Smooth muscle cell (in vitro differentiated cells): ENCODE measurements at regions not wholly inside any gene's neighbourhood (a gene's known extent, or its start where the extent isn't known, plus 50 kb on each side); places are given as distances from the start of the nearest gene placed in this dataset.

Experiments
- DNase-seq: peaks from one replicate; lab custom pipeline; 2025; ENCODE audit not compliant: unreplicated experiment; lab: John Stamatoyannopoulos, UW
- H2AFZ ChIP-seq: fragments of 200-600 bp; sonication (generic); 2 replicates; pipeline ENCODE4 v1.6.0; 2016; ENCODE audit warnings: antibody characterized with exemption, low read depth, mild to moderate bottlenecking
- H3F3A ChIP-seq: fragments of 200-600 bp; sonication (generic); 2 replicates; pipeline ENCODE4 v1.6.0; 2017; ENCODE audit warnings: antibody characterized with exemption, low read depth
- H3K27ac ChIP-seq: fragments of 200-600 bp; sonication (generic); 2 replicates; pipeline ENCODE4 v1.5.1; 2016; ENCODE audit warnings: low read depth, mild to moderate bottlenecking
- H3K27me3 ChIP-seq: fragments of 200-600 bp; sonication (generic); 2 replicates; pipeline ENCODE4 v1.6.1; 2016; ENCODE audit warnings: low read depth, mild to moderate bottlenecking
- H3K36me3 ChIP-seq: fragments of 200-600 bp; sonication (generic); 2 replicates; pipeline ENCODE4 v1.5.1; 2016; ENCODE audit warnings: low read depth
- H3K4me1 ChIP-seq: fragments of 200-600 bp; sonication (generic); 2 replicates; pipeline ENCODE4 v1.5.1; 2016; ENCODE audit warnings: low read depth
- H3K4me2 ChIP-seq: fragments of 200-600 bp; sonication (generic); 2 replicates; pipeline ENCODE4 v1.6.0; 2016; ENCODE audit warnings: mild to moderate bottlenecking
- H3K4me3 ChIP-seq: fragments of 200-600 bp; sonication (generic); 2 replicates; pipeline ENCODE4 v1.5.1; 2016; ENCODE audit warnings: mild to moderate bottlenecking
- H3K79me2 ChIP-seq: fragments of 200-600 bp; sonication (generic); 2 replicates; pipeline ENCODE4 v1.6.0; 2016; ENCODE audit warnings: low read depth, mild to moderate bottlenecking
- H3K9ac ChIP-seq: fragments of 200-600 bp; sonication (generic); 2 replicates; pipeline ENCODE4 v1.6.0; 2016; ENCODE audit warnings: low read depth
- H3K9me3 ChIP-seq: fragments of 200-600 bp; sonication (generic); replicated peaks from 2 replicates; pipeline ENCODE4 v1.5.1; 2016; ENCODE audit warnings: low read depth
- H4K20me1 ChIP-seq: fragments of 200-600 bp; sonication (generic); 2 replicates; pipeline ENCODE4 v1.6.0; 2016; ENCODE audit warnings: low read depth
- CTCF ChIP-seq: fragments of 200-600 bp; sonication (generic); IDR thresholded peaks from 2 replicates; pipeline ENCODE4 v1.5.1; 2017; ENCODE audit warnings: borderline replicate concordance, mild to moderate bottlenecking, antibody characterized with exemption; ENCODE audit not compliant: insufficient read depth, poor library complexity, severe bottlenecking
- WGBS: methylation state at CpG from one replicate; pipeline ENCODE4 v1.1.7; 2016; ENCODE audit warnings: low lambda C conversion rate; 5-methylcytosine and 5-hydroxymethylcytosine counted together

- Histone ChIP-seq H4K20me1 (no peaks in the 10 kb centered on the region), H3K4me3 (no peak overlapping the region), H3F3A (no peaks in the 10 kb centered on the region), H3K4me1 (no peaks in the 10 kb centered on the region), H3K9ac (no peak overlapping the region), H2AFZ (no peak overlapping the region), H3K4me2 (no peak overlapping the region), H3K9me3 (no peaks in the 10 kb centered on the region), H3K27ac (no peak overlapping the region), H3K79me2 (no peaks in the 10 kb centered on the region), H3K27me3 (peaks cover 25% of the 10 kb centered on the region), H3K36me3 (no peaks in the 10 kb centered on the region)
- no peak for TF ChIP-seq CTCF
- DNase-seq: no peak
- 87% methylated on average over 4 of the region's 4 CpGs for WGBS
Observed at GRCh38 chr12:114192013-114192412, 213.9 kb downstream of the TBX5 start.

GRCh38 chr12:114191581-114191980 lies 214.4 kb downstream of the TBX5 start:
- Histone ChIP-seq H3F3A (no peaks in the 10 kb centered on the region), H3K27ac (no peak overlapping the region), H3K9me3 (no peaks in the 10 kb centered on the region), H3K9ac (no peak overlapping the region), H2AFZ (no peak overlapping the region), H3K79me2 (no peaks in the 10 kb centered on the region), H3K4me3 (no peak overlapping the region), H3K4me2 (no peak overlapping the region), H3K4me1 (no peaks in the 10 kb centered on the region), H4K20me1 (no peaks in the 10 kb centered on the region), H3K36me3 (no peaks in the 10 kb centered on the region), H3K27me3 (peaks cover 29% of the 10 kb centered on the region)
- no peak for DNase-seq
- WGBS: 82% methylated on average over 6 of the region's 6 CpGs
- TF ChIP-seq CTCF: no peak

DNA sequence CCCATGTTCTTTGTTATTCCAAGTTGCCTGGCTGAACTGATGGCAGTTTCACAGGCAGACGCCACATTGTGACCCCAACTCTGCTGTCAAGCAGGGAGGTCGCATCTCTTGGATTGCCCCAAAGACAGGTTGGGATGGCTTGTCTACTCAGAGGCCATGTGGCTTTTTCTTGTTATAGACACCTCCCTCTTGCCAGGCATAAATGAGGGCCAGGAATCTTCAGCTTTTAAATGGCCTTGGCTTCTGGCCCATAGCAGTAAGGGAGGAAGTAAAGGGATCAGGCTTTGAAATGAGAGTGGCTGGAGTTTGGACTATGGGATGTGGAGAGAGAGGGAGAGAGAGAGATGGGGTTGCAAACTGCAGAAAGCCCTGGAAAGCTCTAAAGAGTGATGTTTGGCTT lies 215.0 kb downstream of the TBX5 start:
- no peaks in the 10 kb centered on the region for H3F3A ChIP-seq
- no peak overlapping the region for H3K27ac ChIP-seq
- no peaks in the 10 kb centered on the region for H4K20me1 ChIP-seq
- H2AFZ ChIP-seq: no peak overlapping the region
- TF ChIP-seq CTCF: no peak
- peaks cover 30% of the 10 kb centered on the region for H3K27me3 ChIP-seq
- no peak overlapping the region for H3K4me2 ChIP-seq
- no peaks in the 10 kb centered on the region for H3K79me2 ChIP-seq
- no peak overlapping the region for H3K9ac ChIP-seq
- no peak overlapping the region for H3K4me3 ChIP-seq
- H3K4me1 ChIP-seq: no peaks in the 10 kb centered on the region
- WGBS: 89% methylated on average over 2 of the region's 2 CpGs
- H3K36me3 ChIP-seq: no peaks in the 10 kb centered on the region
- H3K9me3 ChIP-seq: no peaks in the 10 kb centered on the region
- no peak for DNase-seq

- 89% methylated on average over 4 of the region's 4 CpGs for WGBS
- peaks cover 33% of the 10 kb centered on the region for H3K27me3 ChIP-seq
- H3K9me3 ChIP-seq: no peaks in the 10 kb centered on the region
- H4K20me1 ChIP-seq: no peaks in the 10 kb centered on the region
- no peak overlapping the region for H3K27ac ChIP-seq
- H3F3A ChIP-seq: no peaks in the 10 kb centered on the region
- no peak overlapping the region for H3K9ac ChIP-seq
- H3K79me2 ChIP-seq: no peaks in the 10 kb centered on the region
- H2AFZ ChIP-seq: no peak overlapping the region
- H3K4me1 ChIP-seq: no peaks in the 10 kb centered on the region
- TF ChIP-seq CTCF: no peak
- H3K36me3 ChIP-seq: no peaks in the 10 kb centered on the region
- H3K4me3 ChIP-seq: no peak overlapping the region
- H3K4me2 ChIP-seq: no peak overlapping the region
- no peak for DNase-seq
Observed at GRCh38 chr12:114189266-114189665, 216.7 kb downstream of the TBX5 start.
